ENCODE measurements at regions not wholly inside any gene's neighbourhood (a gene's known extent, or its start where the extent isn't known, plus 50 kb on each side); places are given as distances from the start of the nearest gene placed in this dataset.

GRCh38 chr13:104270731-104271130 lies 1204.5 kb upstream of the SLC10A2 start:
- H3K36me3 ChIP-seq (ENCODE audit: control insufficient read depth in 2 of 2, insufficient read depth in 1 of 2, low read length in 2 of 2) = no peaks in the 10 kb centered on the region
- POLR2A ChIA-PET = no interaction called here
- H3K4me1 ChIP-seq (ENCODE audit: control insufficient read depth, insufficient read depth, low read length) = no peaks in the 10 kb centered on the region
- no peak overlapping the region for H3K27ac ChIP-seq (ENCODE audit: extremely low read depth, low read depth, low read length)
- H3K4me3 ChIP-seq (ENCODE audit: low read depth, low read length) = no peak overlapping the region
- no peaks in the 10 kb centered on the region for H3K9me3 ChIP-seq (ENCODE audit: control insufficient read depth, insufficient read depth, low read depth, low read length)
- CTCF ChIA-PET = interaction anchor here (0.7 kb wide), 1 partner anchor 19 kb away, joined by 5 read pairs; no protein-coding TSS in a partner anchor
- TF ChIP-seq KLF17 (tag by site-specific recombination; IDR thresholded peaks at IDR 0.05) (no peak), ZNF654 (tag by site-specific recombination; IDR thresholded peaks at IDR 0.05; ENCODE audit: low read depth) (no peak), ZNF138 (tag by site-specific recombination; IDR thresholded peaks at IDR 0.05; ENCODE audit: borderline replicate concordance) (no peak), ZNF280C (tag by site-specific recombination; IDR thresholded peaks at IDR 0.05) (no peak), PRDM2 (tag by site-specific recombination; IDR thresholded peaks at IDR 0.05; ENCODE audit: borderline replicate concordance) (no peak), GLI2 (tag by site-specific recombination; IDR thresholded peaks at IDR 0.05; ENCODE audit: borderline replicate concordance, low read depth) (no peak), OVOL3 (tag by site-specific recombination; IDR thresholded peaks at IDR 0.05) (no peak), BCL11B (tag by site-specific recombination; IDR thresholded peaks at IDR 0.05; ENCODE audit: low read depth) (no peak), ZNF639 (tag by site-specific recombination; IDR thresholded peaks at IDR 0.05) (no peak), TRIM28 (IDR thresholded peaks at IDR 0.05; ENCODE audit: borderline replicate concordance, low read length) (no peak), ZXDB (tag by site-specific recombination; IDR thresholded peaks at IDR 0.05) (no peak), ZNF518A (tag by site-specific recombination; conservative IDR thresholded peaks at IDR 0.05; ENCODE audit: low read depth) (no peak), ZNF398 (tag by site-specific recombination; IDR thresholded peaks at IDR 0.05) (no peak), ZNF664 (tag by site-specific recombination; IDR thresholded peaks at IDR 0.05) (no peak), ZNF692 (tag by site-specific recombination; IDR thresholded peaks at IDR 0.05) (no peak), ZEB2 (tag by site-specific recombination; IDR thresholded peaks at IDR 0.05) (no peak)
